Neutrophil (primary cell): ENCODE measurements at regions not wholly inside any gene's neighbourhood (a gene's known extent, or its start where the extent isn't known, plus 50 kb on each side); places are given as distances from the start of the nearest gene placed in this dataset.

Experiments used
- H3K27ac ChIP-seq: fragments of 200-600 bp; sonication (generic); 2 replicates; pipeline ENCODE4 v1.5.1; 2016; ENCODE audit warnings: mild to moderate bottlenecking, moderate library complexity
- H3K27me3 ChIP-seq: fragments of 200-600 bp; sonication (generic); 2 replicates; pipeline ENCODE4 v1.6.0; 2016; ENCODE audit warnings: mild to moderate bottlenecking
- H3K36me3 ChIP-seq: fragments of 200-600 bp; sonication (generic); 2 replicates; pipeline ENCODE4 v1.5.1; 2017
- H3K4me1 ChIP-seq, 2 experiments: fragments of 200-600 bp in 1 of 2; sonication (generic) in 1 of 2; 1 replicate in 1 of 2; 2 replicates in 1 of 2; pipeline versions ENCODE4 v1.5.1 to v1.6.1; 2013 to 2016; ENCODE audit warnings: low read depth in 1 of 2, low read length in 1 of 2, mild to moderate bottlenecking in 1 of 2, moderate library complexity in 1 of 2; ENCODE audit not compliant: control insufficient read depth in 1 of 2, insufficient read depth in 1 of 2
- H3K4me3 ChIP-seq, 2 experiments: fragments of 200-600 bp in 1 of 2; sonication (generic) in 1 of 2; 1 replicate in 1 of 2; 2 replicates in 1 of 2; pipeline ENCODE4 v1.5.1; 2013 to 2016; ENCODE audit warnings: low read depth in 1 of 2, low read length in 1 of 2, mild to moderate bottlenecking in 1 of 2, moderate library complexity in 1 of 2
- H3K9me3 ChIP-seq: fragments of 200-600 bp; sonication (generic); 2 replicates; pipeline ENCODE4 v1.5.1; 2016
- CTCF ChIP-seq: fragments of 200-600 bp; sonication (generic); IDR thresholded peaks from 2 replicates; pipeline ENCODE4 v1.5.1; 2016; ENCODE audit warnings: antibody characterized with exemption

- Histone ChIP-seq H3K36me3 (no peaks in the 10 kb centered on the region), H3K9me3 (no peaks in the 10 kb centered on the region), H3K4me1 (no peaks in the 10 kb centered on the region), H3K27me3 (no peaks in the 10 kb centered on the region), H3K27ac (no peak overlapping the region), H3K4me3 (no peak overlapping the region)
- TF ChIP-seq CTCF, result no peak
Measured at GRCh38 chr4:18294021-18294420, 272.5 kb upstream of the LCORL start.

GRCh38 chr4:18292411-18292810 lies 270.9 kb upstream of the LCORL start:
- no peaks in the 10 kb centered on the region for H3K4me1 ChIP-seq
- no peaks in the 10 kb centered on the region for H3K9me3 ChIP-seq
- H3K27ac ChIP-seq, result no peak overlapping the region
- H3K27me3 ChIP-seq, result no peaks in the 10 kb centered on the region
- H3K4me3 ChIP-seq, result no peak overlapping the region
- no peak for TF ChIP-seq CTCF
- H3K36me3 ChIP-seq, result no peaks in the 10 kb centered on the region

- Histone ChIP-seq H3K9me3 (no peaks in the 10 kb centered on the region), H3K4me3 (no peak overlapping the region), H3K4me1 (no peaks in the 10 kb centered on the region), H3K27me3 (no peaks in the 10 kb centered on the region), H3K36me3 (no peaks in the 10 kb centered on the region), H3K27ac (no peak overlapping the region)
- TF ChIP-seq CTCF, result no peak
Measured at GRCh38 chr4:18291981-18292380, 270.4 kb upstream of the LCORL start.

- no peak overlapping the region for H3K4me3 ChIP-seq
- no peak overlapping the region for H3K27ac ChIP-seq
- no peaks in the 10 kb centered on the region for H3K4me1 ChIP-seq
- H3K27me3 ChIP-seq, result no peaks in the 10 kb centered on the region
- no peaks in the 10 kb centered on the region for H3K9me3 ChIP-seq
- no peaks in the 10 kb centered on the region for H3K36me3 ChIP-seq
- TF ChIP-seq CTCF, result no peak
Measured at GRCh38 chr4:18291256-18291655, 269.7 kb upstream of the LCORL start.

GRCh38 chr4:18285357-18285756 lies 263.8 kb upstream of the LCORL start:
- TF ChIP-seq CTCF, result no peak
- Histone ChIP-seq H3K36me3 (no peaks in the 10 kb centered on the region), H3K27me3 (no peaks in the 10 kb centered on the region), H3K4me1 (no peaks in the 10 kb centered on the region), H3K27ac (no peak overlapping the region), H3K4me3 (no peak overlapping the region), H3K9me3 (no peaks in the 10 kb centered on the region)

- Histone ChIP-seq H3K4me1 (no peaks in the 10 kb centered on the region), H3K27ac (no peak overlapping the region), H3K4me3 (no peak overlapping the region), H3K9me3 (no peaks in the 10 kb centered on the region), H3K27me3 (no peaks in the 10 kb centered on the region), H3K36me3 (no peaks in the 10 kb centered on the region)
- no peak for TF ChIP-seq CTCF
Measured at GRCh38 chr4:18278244-18278643, 256.7 kb upstream of the LCORL start.
